OCI-LY1 (cell line): ENCODE measurements at regions not wholly inside any gene's neighbourhood (a gene's known extent, or its start where the extent isn't known, plus 50 kb on each side); places are given as distances from the start of the nearest gene placed in this dataset.

Source experiments
- H2AFZ ChIP-seq: fragments of 200-600 bp; sonication (generic), shearing (Covaris generic); 2 replicates; pipeline ENCODE4 v1.6.0; 2014; ENCODE audit warnings: antibody characterized with exemption, mild to moderate bottlenecking, low read length
- H3F3A ChIP-seq: fragments of 200-600 bp; sonication (generic), shearing (Covaris generic); 2 replicates; pipeline ENCODE4 v1.6.0; 2014; ENCODE audit warnings: mild to moderate bottlenecking, antibody characterized with exemption, low read length, moderate library complexity; ENCODE audit not compliant: insufficient read depth
- H3K27ac ChIP-seq: fragments of 200-600 bp; sonication (generic); 2 replicates; pipeline ENCODE4 v1.5.1; 2014; ENCODE audit warnings: low read length, mixed run types, mild to moderate bottlenecking, low read depth; ENCODE audit not compliant: poor library complexity, severe bottlenecking
- H3K27me3 ChIP-seq: fragments of 200-600 bp; sonication (generic); 2 replicates; pipeline ENCODE4 v1.6.0; 2014; ENCODE audit warnings: antibody characterized with exemption, mild to moderate bottlenecking, low read length, moderate library complexity; ENCODE audit not compliant: insufficient read depth
- H3K36me3 ChIP-seq: fragments of 200-600 bp; sonication (generic); 2 replicates; pipeline ENCODE4 v1.6.1; 2014; ENCODE audit warnings: mild to moderate bottlenecking, antibody characterized with exemption, low read length, moderate library complexity, mixed read lengths; ENCODE audit not compliant: insufficient read depth
- H3K4me1 ChIP-seq: fragments of 200-600 bp; sonication (generic); 2 replicates; pipeline ENCODE4 v1.5.1; 2014; ENCODE audit warnings: mild to moderate bottlenecking, low read length, moderate library complexity; ENCODE audit not compliant: insufficient read depth, severe bottlenecking
- H3K4me2 ChIP-seq: fragments of 200-600 bp; sonication (generic), shearing (Covaris generic); 2 replicates; pipeline ENCODE4 v1.6.1; 2014; ENCODE audit warnings: low read length
- H3K4me3 ChIP-seq: fragments of 200-600 bp; sonication (generic); 2 replicates; pipeline ENCODE4 v1.5.1; 2014; ENCODE audit warnings: low read length, low read depth, mild to moderate bottlenecking, mixed read lengths; ENCODE audit not compliant: poor library complexity, severe bottlenecking
- H3K79me2 ChIP-seq: fragments of 200-600 bp; shearing (Covaris generic); 2 replicates; pipeline ENCODE4 v1.6.1; 2016; ENCODE audit warnings: mixed run types, low read length, mixed read lengths; ENCODE audit not compliant: insufficient read depth
- H3K9ac ChIP-seq: fragments of 200-600 bp; sonication (generic), shearing (Covaris generic); 2 replicates; pipeline ENCODE4 v1.6.1; 2014; ENCODE audit warnings: mild to moderate bottlenecking, low read length, mixed read lengths
- H3K9me2 ChIP-seq: fragments of 200-600 bp; sonication (generic), shearing (Covaris generic); 2 replicates; pipeline ENCODE4 v1.6.1; 2014; ENCODE audit warnings: low read depth, mild to moderate bottlenecking, low read length, mixed read lengths
- H3K9me3 ChIP-seq: fragments of 200-600 bp; shearing (Covaris generic); 2 replicates; pipeline ENCODE4 v1.6.1; 2014; ENCODE audit warnings: low read length, mixed read lengths
- H4K20me1 ChIP-seq: fragments of 200-600 bp; sonication (generic), shearing (Covaris generic); 2 replicates; pipeline ENCODE4 v1.6.0; 2016; ENCODE audit warnings: mild to moderate bottlenecking, low read length; ENCODE audit not compliant: insufficient read depth
- CTCF ChIP-seq: fragments of 200-600 bp; sonication (generic), shearing (Covaris generic); IDR thresholded peaks from 2 replicates; pipeline ENCODE4 v1.5.1; 2017; ENCODE audit warnings: mild to moderate bottlenecking, antibody characterized with exemption, low read length, moderate library complexity, mixed read lengths
- EZH2 ChIP-seq: fragments of 200-600 bp; sonication (generic), shearing (Covaris generic); IDR thresholded peaks from 2 replicates; pipeline ENCODE4 v1.8.0; 2017; ENCODE audit warnings: borderline replicate concordance, mixed run types, mild to moderate bottlenecking, antibody characterized with exemption, low read length, moderate library complexity, mixed read lengths

- no peak for TF ChIP-seq CTCF
- no peak for TF ChIP-seq EZH2
- H3K27ac ChIP-seq, result no peak overlapping the region
- H3K36me3 ChIP-seq, result no peaks in the 10 kb centered on the region
- H3K9me2 ChIP-seq, result no peaks in the 10 kb centered on the region
- H3K9me3 ChIP-seq, result no peaks in the 10 kb centered on the region
- H4K20me1 ChIP-seq, result no peaks in the 10 kb centered on the region
- no peak overlapping the region for H2AFZ ChIP-seq
- H3F3A ChIP-seq, result no peaks in the 10 kb centered on the region
- no peaks in the 10 kb centered on the region for H3K79me2 ChIP-seq
- H3K4me2 ChIP-seq, result no peak overlapping the region
- H3K4me1 ChIP-seq, result no peaks in the 10 kb centered on the region
- no peak overlapping the region for H3K4me3 ChIP-seq
- H3K9ac ChIP-seq, result no peak overlapping the region
- H3K27me3 ChIP-seq, result no peaks in the 10 kb centered on the region
Measured at GRCh38 chr2:180411661-180412060, 404.6 kb upstream of the CWC22 start.

- Histone ChIP-seq H3K4me3 (no peak overlapping the region), H3K79me2 (no peaks in the 10 kb centered on the region), H3K9me3 (no peaks in the 10 kb centered on the region), H3K9ac (no peak overlapping the region), H3K36me3 (no peaks in the 10 kb centered on the region), H3K4me1 (no peaks in the 10 kb centered on the region), H4K20me1 (no peaks in the 10 kb centered on the region), H3F3A (no peaks in the 10 kb centered on the region), H3K4me2 (no peak overlapping the region), H3K27me3 (no peaks in the 10 kb centered on the region), H3K9me2 (no peaks in the 10 kb centered on the region), H3K27ac (no peak overlapping the region), H2AFZ (no peak overlapping the region)
- TF ChIP-seq EZH2 (no peak), CTCF (no peak)
Measured at GRCh38 chr2:180406687-180407086, 399.6 kb upstream of the CWC22 start.

- TF ChIP-seq CTCF (no peak), EZH2 (no peak)
Measured at GRCh38 chr2:180405520-180405919, 398.4 kb upstream of the CWC22 start.

More at GRCh38 chr2:180405520-180405919, 398.4 kb upstream of the CWC22 start:
- H3F3A ChIP-seq, result no peaks in the 10 kb centered on the region
- no peaks in the 10 kb centered on the region for H4K20me1 ChIP-seq
- no peak overlapping the region for H3K4me3 ChIP-seq
- H3K27me3 ChIP-seq, result no peaks in the 10 kb centered on the region
- H3K27ac ChIP-seq, result no peak overlapping the region
- H3K9ac ChIP-seq, result no peak overlapping the region
- H3K4me2 ChIP-seq, result no peak overlapping the region
- H2AFZ ChIP-seq, result no peak overlapping the region
- no peaks in the 10 kb centered on the region for H3K9me2 ChIP-seq
- H3K36me3 ChIP-seq, result no peaks in the 10 kb centered on the region
- H3K4me1 ChIP-seq, result no peaks in the 10 kb centered on the region
- no peaks in the 10 kb centered on the region for H3K9me3 ChIP-seq
- H3K79me2 ChIP-seq, result no peaks in the 10 kb centered on the region
